Astrocyte of the cerebellum (primary cell): ENCODE measurements at regions not wholly inside any gene's neighbourhood (a gene's known extent, or its start where the extent isn't known, plus 50 kb on each side); places are given as distances from the start of the nearest gene placed in this dataset.

Experiments used
- DNase-seq: peaks from one replicate; pipeline ENCODE4 v3.0.0-alpha.2; 2011; ENCODE audit warnings: low read depth
- H3K4me3 ChIP-seq: 2 replicates; pipeline ENCODE4 v1.5.1; 2011; ENCODE audit warnings: mild to moderate bottlenecking, low read depth, low read length, moderate library complexity
- CTCF ChIP-seq: IDR thresholded peaks from 2 replicates; pipeline ENCODE4 v1.5.1; 2012; ENCODE audit warnings: low read length, low read depth, moderate library complexity, mild to moderate bottlenecking; ENCODE audit errors: missing control alignments
- in situ Hi-C: cut with HindIII; loops from 2 replicates; pipeline ENCODE4 v1.10.0; 2017; ENCODE audit warnings: low sequenced_read_pairs

DNA sequence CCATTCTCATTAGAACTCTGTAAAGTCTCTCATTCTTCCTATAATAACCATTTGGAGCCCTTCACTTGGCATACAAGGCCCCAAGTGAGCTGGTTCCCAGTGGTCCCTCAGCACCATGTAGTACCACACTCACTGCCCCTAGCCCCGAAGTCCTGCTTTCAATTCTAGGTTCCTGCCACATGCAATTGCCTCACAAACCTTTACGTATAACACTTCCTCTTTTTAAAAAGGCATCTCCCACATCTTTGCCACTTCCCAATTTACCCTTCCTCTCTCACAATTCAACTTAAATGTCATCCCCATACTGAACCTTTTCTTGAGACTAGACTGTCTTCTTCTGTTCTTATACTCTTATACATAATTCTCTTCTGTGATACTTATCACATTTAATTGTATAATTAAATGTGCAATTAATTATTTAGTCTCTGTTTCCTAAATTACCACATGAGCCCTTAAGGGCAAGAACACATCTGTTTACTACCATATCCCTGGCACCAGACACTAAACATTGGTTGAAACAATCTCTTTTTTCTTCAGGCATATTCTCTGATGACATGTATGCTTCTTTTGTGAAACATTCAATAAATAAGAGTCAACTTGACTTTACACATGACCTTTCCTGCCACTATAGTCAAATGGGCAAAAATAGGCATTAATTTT, 304.0 kb downstream of the SPRY2 start:
- H3K4me3 ChIP-seq: no peak overlapping the region
- in situ Hi-C loops: no loop called here
- no peak for TF ChIP-seq CTCF
- no peak for DNase-seq

- TF ChIP-seq CTCF: no peak
- H3K4me3 ChIP-seq: no peak overlapping the region
- no peak for DNase-seq
- in situ Hi-C loops: no loop called here
These were observed 305.8 kb downstream of the SPRY2 start for GRCh38 chr13:80035096-80035495.

GRCh38 chr13:80033951-80034350, 307.0 kb downstream of the SPRY2 start:
- in situ Hi-C loops: no loop called here
- no peak for TF ChIP-seq CTCF
- H3K4me3 ChIP-seq: no peak overlapping the region
- DNase-seq: no peak

DNA sequence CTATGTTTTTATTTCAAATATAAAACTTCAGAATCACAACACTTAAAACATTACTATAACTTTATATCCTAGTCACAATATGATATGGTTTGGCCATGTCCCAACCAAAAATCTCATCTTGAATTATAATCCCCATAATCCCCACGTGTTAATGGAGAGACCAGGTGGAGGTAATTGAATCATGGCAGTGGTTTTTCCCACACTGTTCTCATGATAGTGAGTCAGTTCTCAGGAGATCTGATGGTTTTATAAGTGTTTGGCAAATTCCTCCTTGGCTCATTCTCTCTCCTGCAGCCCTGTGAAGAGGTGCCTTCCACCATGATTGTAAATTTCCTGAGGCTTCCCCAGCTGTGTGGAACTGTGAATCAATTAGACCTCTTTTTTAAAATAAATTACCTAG, 307.6 kb downstream of the SPRY2 start:
- no peak for DNase-seq
- in situ Hi-C loops: no loop called here

GRCh38 chr13:80030491-80030890, 310.4 kb downstream of the SPRY2 start:
- no peak overlapping the region for H3K4me3 ChIP-seq
- no peak for DNase-seq
- in situ Hi-C loops: no loop called here
- TF ChIP-seq CTCF: no peak

More for the DNA sequence above, 307.6 kb downstream of the SPRY2 start:
- no peak for TF ChIP-seq CTCF
- no peak overlapping the region for H3K4me3 ChIP-seq

- no peak overlapping the region for H3K4me3 ChIP-seq
- TF ChIP-seq CTCF: no peak
- DNase-seq: no peak
- in situ Hi-C loops: no loop called here
These were observed 311.8 kb downstream of the SPRY2 start for GRCh38 chr13:80029170-80029569.
